ENCODE measurements at regions not wholly inside any gene's neighbourhood (a gene's known extent, or its start where the extent isn't known, plus 50 kb on each side); places are given as distances from the start of the nearest gene placed in this dataset.

DNA sequence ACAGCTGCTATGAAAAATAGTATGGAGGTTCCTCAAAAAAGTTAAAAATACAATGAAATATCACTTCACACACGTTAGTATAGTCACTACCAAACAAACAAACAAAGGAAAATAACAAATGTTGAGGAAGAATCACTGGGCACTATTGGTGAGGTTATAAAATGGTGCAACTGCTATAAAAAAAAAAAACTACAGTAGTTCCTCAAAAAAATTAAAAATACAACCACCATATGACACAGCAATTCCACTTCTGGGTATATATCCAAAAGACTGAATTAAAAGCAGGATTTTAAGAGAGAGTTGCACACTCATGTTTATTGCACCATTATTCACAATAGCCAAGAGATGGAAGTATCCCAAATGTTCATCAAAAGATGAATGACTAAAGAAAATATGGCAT, 80.9 kb upstream of the POU3F3 start:
- H3K4me3 ChIP-seq (ENCODE audit: low read length): no peak overlapping the region
- H3K36me3 ChIP-seq (ENCODE audit: control insufficient read depth, insufficient read depth, low read length): no peaks in the 10 kb centered on the region
- H3K4me1 ChIP-seq (ENCODE audit: control insufficient read depth, insufficient read depth, low read length): no peaks in the 10 kb centered on the region
- no peaks in the 10 kb centered on the region for H3K27me3 ChIP-seq (ENCODE audit: control insufficient read depth, insufficient read depth, low read length)
- no peak overlapping the region for H3K27ac ChIP-seq (ENCODE audit: low read depth, low read length)
- H3K9ac ChIP-seq (ENCODE audit: low read length): no peak overlapping the region

GRCh38 chr2:104774631-104775030, 79.3 kb upstream of the POU3F3 start:
- no peaks in the 10 kb centered on the region for H3K4me1 ChIP-seq (ENCODE audit: control insufficient read depth, insufficient read depth, low read length)
- H3K36me3 ChIP-seq (ENCODE audit: control insufficient read depth, insufficient read depth, low read length): no peaks in the 10 kb centered on the region

DNA sequence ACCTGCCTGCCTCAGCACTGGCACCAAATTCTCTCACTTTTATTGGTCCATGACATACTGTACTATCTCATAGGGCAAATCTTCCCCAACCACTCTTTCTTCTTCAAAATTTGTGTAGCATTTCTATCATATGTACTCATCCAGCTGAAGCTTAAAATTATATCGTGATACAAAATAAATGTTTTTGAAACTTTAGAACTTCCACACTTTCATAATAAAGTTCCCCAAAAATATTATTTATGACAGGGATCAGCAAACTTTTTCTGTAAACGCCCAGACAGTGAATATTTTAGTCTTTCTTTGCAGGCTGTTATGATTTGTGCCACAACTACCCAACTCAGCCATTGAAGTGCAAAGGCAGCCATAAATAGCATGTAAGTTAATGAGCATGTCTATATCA, 76.2 kb upstream of the POU3F3 start:
- no peaks in the 10 kb centered on the region for H3K27me3 ChIP-seq (ENCODE audit: control insufficient read depth, insufficient read depth, low read length)
- no peaks in the 10 kb centered on the region for H3K4me1 ChIP-seq (ENCODE audit: control insufficient read depth, insufficient read depth, low read length)
- H3K9ac ChIP-seq (ENCODE audit: low read length): no peak overlapping the region
- no peak overlapping the region for H3K4me3 ChIP-seq (ENCODE audit: low read length)
- no peaks in the 10 kb centered on the region for H3K36me3 ChIP-seq (ENCODE audit: control insufficient read depth, insufficient read depth, low read length)
- H3K27ac ChIP-seq (ENCODE audit: low read depth, low read length): no peak overlapping the region

More at GRCh38 chr2:104774631-104775030, 79.3 kb upstream of the POU3F3 start:
- H3K27me3 ChIP-seq (ENCODE audit: control insufficient read depth, insufficient read depth, low read length): no peaks in the 10 kb centered on the region
- H3K27ac ChIP-seq (ENCODE audit: low read depth, low read length): no peak overlapping the region
- no peak overlapping the region for H3K4me3 ChIP-seq (ENCODE audit: low read length)
- no peak overlapping the region for H3K9ac ChIP-seq (ENCODE audit: low read length)

DNA sequence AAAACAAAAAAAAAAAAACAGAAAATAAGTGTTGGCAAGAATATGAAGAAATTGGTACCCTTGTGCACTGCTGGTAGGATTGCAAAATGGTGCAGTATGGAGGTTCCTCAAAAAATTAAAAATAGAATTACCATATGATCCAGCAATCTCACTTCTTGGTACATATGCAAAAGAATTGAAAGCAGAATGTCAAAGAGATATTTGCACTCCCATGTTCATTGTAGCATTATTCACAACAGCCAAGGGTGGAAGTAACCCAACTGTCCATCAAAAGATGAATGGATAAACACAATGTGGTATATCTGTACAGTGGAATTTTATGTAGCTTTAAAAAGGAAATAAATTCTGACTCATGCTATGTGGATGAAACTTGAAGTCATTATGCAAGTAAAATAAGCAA, 72.8 kb upstream of the POU3F3 start:
- H3K27me3 ChIP-seq (ENCODE audit: control insufficient read depth, insufficient read depth, low read length): no peaks in the 10 kb centered on the region
- no peaks in the 10 kb centered on the region for H3K4me1 ChIP-seq (ENCODE audit: control insufficient read depth, insufficient read depth, low read length)
- no peak overlapping the region for H3K9ac ChIP-seq (ENCODE audit: low read length)
- H3K27ac ChIP-seq (ENCODE audit: low read depth, low read length): no peak overlapping the region
- H3K4me3 ChIP-seq (ENCODE audit: low read length): no peak overlapping the region
- H3K36me3 ChIP-seq (ENCODE audit: control insufficient read depth, insufficient read depth, low read length): no peaks in the 10 kb centered on the region

GRCh38 chr2:104784264-104784663, 69.7 kb upstream of the POU3F3 start:
- H3K4me3 ChIP-seq (ENCODE audit: low read length): no peak overlapping the region
- no peaks in the 10 kb centered on the region for H3K27me3 ChIP-seq (ENCODE audit: control insufficient read depth, insufficient read depth, low read length)
- no peak overlapping the region for H3K27ac ChIP-seq (ENCODE audit: low read depth, low read length)
- H3K36me3 ChIP-seq (ENCODE audit: control insufficient read depth, insufficient read depth, low read length): no peaks in the 10 kb centered on the region
- H3K9ac ChIP-seq (ENCODE audit: low read length): no peak overlapping the region
- no peaks in the 10 kb centered on the region for H3K4me1 ChIP-seq (ENCODE audit: control insufficient read depth, insufficient read depth, low read length)

DNA sequence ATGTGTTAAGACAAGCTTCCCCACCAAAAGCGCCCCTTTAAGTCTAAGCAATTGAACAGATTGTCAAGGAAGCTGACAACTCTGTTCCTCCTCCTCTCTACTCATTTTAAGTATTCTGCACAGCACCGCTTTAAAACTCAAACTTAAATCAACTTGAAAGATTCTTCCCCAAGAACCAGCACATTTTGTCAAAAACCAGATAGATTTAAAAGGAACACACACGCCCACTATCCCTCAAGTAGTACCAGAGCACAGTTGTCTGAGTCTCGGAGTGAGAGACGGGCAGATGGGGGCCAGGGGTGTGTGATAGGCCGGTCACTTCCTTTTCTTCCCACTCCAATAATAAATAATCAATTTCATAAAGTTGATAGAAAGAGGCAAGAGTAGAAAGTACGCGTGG, 67.7 kb upstream of the POU3F3 start:
- Histone ChIP-seq H3K9ac (ENCODE audit: low read length) (no peak overlapping the region), H3K27me3 (ENCODE audit: control insufficient read depth, insufficient read depth, low read length) (no peaks in the 10 kb centered on the region), H3K4me1 (ENCODE audit: control insufficient read depth, insufficient read depth, low read length) (no peaks in the 10 kb centered on the region), H3K4me3 (ENCODE audit: low read length) (no peak overlapping the region), H3K27ac (ENCODE audit: low read depth, low read length) (no peak overlapping the region), H3K36me3 (ENCODE audit: control insufficient read depth, insufficient read depth, low read length) (no peaks in the 10 kb centered on the region)

DNA sequence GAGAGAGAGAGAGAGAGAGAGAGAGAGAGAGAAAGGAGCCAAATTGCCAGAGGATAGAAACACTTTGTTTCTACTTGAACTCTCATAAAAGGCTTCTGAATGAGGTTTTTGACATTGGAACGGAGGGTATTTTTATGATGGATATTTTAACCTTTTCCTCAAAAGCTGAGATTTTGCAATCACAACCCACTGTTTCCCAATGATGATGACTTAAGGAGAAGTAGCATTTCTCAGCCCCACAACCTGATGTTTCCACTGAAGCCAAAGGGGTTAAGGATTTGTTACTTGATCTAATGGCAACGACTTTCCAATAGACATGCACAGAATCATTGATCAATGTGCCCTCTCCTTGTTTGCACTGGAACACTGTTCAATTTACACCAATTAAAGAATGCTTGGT, 67.1 kb upstream of the POU3F3 start:
- Histone ChIP-seq H3K4me1 (ENCODE audit: control insufficient read depth, insufficient read depth, low read length) (no peaks in the 10 kb centered on the region), H3K27me3 (ENCODE audit: control insufficient read depth, insufficient read depth, low read length) (no peaks in the 10 kb centered on the region), H3K4me3 (ENCODE audit: low read length) (no peak overlapping the region), H3K9ac (ENCODE audit: low read length) (no peak overlapping the region), H3K27ac (ENCODE audit: low read depth, low read length) (no peak overlapping the region), H3K36me3 (ENCODE audit: control insufficient read depth, insufficient read depth, low read length) (no peaks in the 10 kb centered on the region)

DNA sequence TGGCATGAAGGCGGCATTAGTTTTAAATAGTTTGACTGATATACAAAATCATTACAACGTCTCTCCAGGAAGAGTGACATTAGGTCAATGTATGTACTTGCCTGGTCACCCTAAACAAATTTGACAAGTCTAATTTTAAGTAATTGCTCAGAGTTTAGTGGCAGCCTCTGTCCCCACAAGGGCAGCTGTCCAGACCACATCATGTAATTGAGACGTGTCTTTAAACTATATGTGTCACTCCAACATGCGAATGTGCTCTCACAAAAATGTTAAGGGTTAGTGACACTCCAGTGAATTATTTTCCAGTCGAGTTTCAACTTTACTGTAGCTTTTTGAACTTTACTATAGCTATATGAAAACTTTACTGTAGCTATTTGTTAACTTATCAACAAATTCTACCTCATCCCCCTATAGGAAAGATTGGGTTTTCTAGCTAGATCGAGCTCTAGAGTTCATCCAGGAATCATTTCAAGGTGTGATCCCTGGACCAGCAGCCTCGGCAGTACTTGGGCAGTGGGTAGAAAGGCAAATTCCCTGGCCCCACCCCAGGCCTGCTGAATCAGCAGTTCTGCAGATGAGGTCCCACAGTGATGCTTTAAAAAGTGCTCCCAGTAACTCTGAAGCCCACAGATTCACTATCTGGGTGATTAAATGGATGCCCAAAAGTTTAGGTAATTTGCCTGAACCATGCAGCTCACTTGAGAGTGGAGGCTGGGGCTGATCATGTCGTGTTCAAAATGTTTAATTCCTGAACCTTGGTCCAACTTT, 66.4 kb upstream of the POU3F3 start:
- Histone ChIP-seq H3K4me1 (ENCODE audit: control insufficient read depth, insufficient read depth, low read length) (no peaks in the 10 kb centered on the region), H3K27ac (ENCODE audit: low read depth, low read length) (no peak overlapping the region), H3K9ac (ENCODE audit: low read length) (no peak overlapping the region), H3K27me3 (ENCODE audit: control insufficient read depth, insufficient read depth, low read length) (no peaks in the 10 kb centered on the region), H3K36me3 (ENCODE audit: control insufficient read depth, insufficient read depth, low read length) (no peaks in the 10 kb centered on the region), H3K4me3 (ENCODE audit: low read length) (no peak overlapping the region)

GRCh38 chr2:104788742-104789455, 65.0 kb upstream of the POU3F3 start:
- Histone ChIP-seq H3K9ac (ENCODE audit: low read length) (no peak overlapping the region), H3K27ac (ENCODE audit: low read depth, low read length) (no peak overlapping the region), H3K4me3 (ENCODE audit: low read length) (no peak overlapping the region), H3K4me1 (ENCODE audit: control insufficient read depth, insufficient read depth, low read length) (no peaks in the 10 kb centered on the region), H3K27me3 (ENCODE audit: control insufficient read depth, insufficient read depth, low read length) (no peaks in the 10 kb centered on the region), H3K36me3 (ENCODE audit: control insufficient read depth, insufficient read depth, low read length) (no peaks in the 10 kb centered on the region)

DNA sequence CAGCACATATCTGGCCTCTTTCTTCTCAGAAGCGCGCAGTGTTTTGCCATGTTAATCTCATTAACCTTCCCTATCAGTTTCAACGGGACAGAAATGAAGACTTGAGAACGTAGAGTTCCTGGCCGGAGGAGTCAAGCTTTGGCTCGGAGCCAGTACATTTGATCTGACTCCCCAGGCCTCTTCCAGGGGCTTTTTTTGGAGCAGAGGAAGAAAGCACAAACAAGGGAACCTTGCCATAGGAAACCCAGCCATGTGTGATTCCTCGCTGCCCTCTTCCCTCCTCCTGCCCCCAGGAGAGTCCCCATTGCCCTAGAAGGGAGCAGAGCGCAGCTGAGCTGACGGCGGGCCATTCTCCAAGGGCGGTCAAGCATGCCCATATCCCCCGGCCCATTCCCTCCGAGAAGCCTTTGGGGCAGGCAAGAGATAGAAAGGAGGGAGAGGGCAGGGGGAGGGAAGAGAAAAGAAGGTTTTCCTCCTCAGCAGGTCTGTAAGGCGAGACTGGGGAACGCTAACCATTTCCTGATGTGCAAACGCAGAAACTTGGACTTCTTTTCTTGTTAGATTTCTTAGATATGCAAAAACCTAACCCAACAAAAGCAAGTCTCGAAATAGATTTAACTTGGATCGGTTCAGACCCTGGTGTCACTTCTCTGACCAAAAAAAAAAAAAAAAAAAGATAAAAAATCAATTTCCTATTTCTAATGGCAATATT, 63.7 kb upstream of the POU3F3 start:
- Histone ChIP-seq H3K4me1 (ENCODE audit: control insufficient read depth, insufficient read depth, low read length) (no peaks in the 10 kb centered on the region), H3K4me3 (ENCODE audit: low read length) (no peak overlapping the region), H3K27ac (ENCODE audit: low read depth, low read length) (no peak overlapping the region), H3K9ac (ENCODE audit: low read length) (no peak overlapping the region), H3K27me3 (ENCODE audit: control insufficient read depth, insufficient read depth, low read length) (no peaks in the 10 kb centered on the region), H3K36me3 (ENCODE audit: control insufficient read depth, insufficient read depth, low read length) (no peaks in the 10 kb centered on the region)

- Histone ChIP-seq H3K36me3 (ENCODE audit: control insufficient read depth, insufficient read depth, low read length) (no peaks in the 10 kb centered on the region), H3K4me1 (ENCODE audit: control insufficient read depth, insufficient read depth, low read length) (no peaks in the 10 kb centered on the region), H3K27ac (ENCODE audit: low read depth, low read length) (no peak overlapping the region), H3K4me3 (ENCODE audit: low read length) (no peak overlapping the region), H3K27me3 (ENCODE audit: control insufficient read depth, insufficient read depth, low read length) (no peaks in the 10 kb centered on the region), H3K9ac (ENCODE audit: low read length) (no peak overlapping the region)
These were observed 62.9 kb upstream of the POU3F3 start for GRCh38 chr2:104790901-104791495.

DNA sequence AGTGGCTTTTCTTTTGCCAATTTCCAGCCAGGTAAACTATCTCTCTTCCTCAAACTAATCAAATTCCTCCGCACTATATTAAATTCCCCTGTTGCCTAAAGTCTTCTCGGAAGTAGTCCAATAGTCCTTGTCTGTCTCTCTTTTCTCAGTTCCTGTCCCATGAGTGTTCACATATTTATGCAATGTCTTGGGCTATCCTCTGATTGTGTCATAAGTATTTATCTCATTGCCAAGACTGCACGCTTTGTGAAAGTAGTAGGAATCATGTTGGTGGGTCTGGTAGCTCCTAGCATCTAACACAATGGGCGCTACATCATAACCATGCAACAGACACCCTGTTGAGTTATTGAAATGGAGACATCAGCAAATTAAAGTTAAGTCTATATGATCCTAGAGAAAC, 59.9 kb upstream of the POU3F3 start:
- H3K4me3 ChIP-seq (ENCODE audit: low read length): no peak overlapping the region
- no peaks in the 10 kb centered on the region for H3K4me1 ChIP-seq (ENCODE audit: control insufficient read depth, insufficient read depth, low read length)
- H3K36me3 ChIP-seq (ENCODE audit: control insufficient read depth, insufficient read depth, low read length): no peaks in the 10 kb centered on the region
- H3K27ac ChIP-seq (ENCODE audit: low read depth, low read length): no peak overlapping the region
- no peak overlapping the region for H3K9ac ChIP-seq (ENCODE audit: low read length)
- no peaks in the 10 kb centered on the region for H3K27me3 ChIP-seq (ENCODE audit: control insufficient read depth, insufficient read depth, low read length)
